Ishikawa (cell line): ENCODE measurements at regions not wholly inside any gene's neighbourhood (a gene's known extent, or its start where the extent isn't known, plus 50 kb on each side); places are given as distances from the start of the nearest gene placed in this dataset.

Experiments used
- CEBPB ChIP-seq: IDR thresholded peaks from 2 replicates; pipeline ENCODE4 v1.6.1; 2012
- CREB1 ChIP-seq: IDR thresholded peaks from 2 replicates; pipeline ENCODE4 v1.6.1; 2012; ENCODE audit warnings: low read depth
- EGR1 ChIP-seq: IDR thresholded peaks from 2 replicates; pipeline ENCODE4 v1.6.1; 2012
- EP300 ChIP-seq: IDR thresholded peaks from 2 replicates; pipeline ENCODE4 v1.6.1; 2012; ENCODE audit warnings: borderline replicate concordance
- FOXM1 ChIP-seq: IDR thresholded peaks from 2 replicates; pipeline ENCODE4 v1.6.1; 2012; ENCODE audit warnings: low read depth, borderline replicate concordance
- NFIC ChIP-seq: IDR thresholded peaks from 2 replicates; pipeline ENCODE4 v1.6.1; 2012
- RAD21 ChIP-seq: IDR thresholded peaks from 2 replicates; pipeline ENCODE4 v1.6.1; 2012; ENCODE audit warnings: low read depth
- TAF1 ChIP-seq: IDR thresholded peaks from 2 replicates; pipeline ENCODE4 v1.6.1; 2012; ENCODE audit warnings: low read depth, mild to moderate bottlenecking
- TCF12 ChIP-seq: IDR thresholded peaks from 2 replicates; pipeline ENCODE4 v1.6.1; 2012; ENCODE audit warnings: low read depth
- TEAD4 ChIP-seq: IDR thresholded peaks from 2 replicates; pipeline ENCODE4 v1.6.1; 2012
- YY1 ChIP-seq: IDR thresholded peaks from 2 replicates; pipeline ENCODE4 v1.6.1; 2012; ENCODE audit warnings: low read depth
- ZBTB7A ChIP-seq: IDR thresholded peaks from 2 replicates; pipeline ENCODE4 v1.6.1; 2012; ENCODE audit warnings: low read depth
- TF ChIP-seq, protein P1 (sequence below): IDR thresholded peaks from 2 replicates; pipeline ENCODE4 v1.6.1; 2012
- TF ChIP-seq, protein P2 (sequence below): IDR thresholded peaks from 2 replicates; pipeline ENCODE4 v1.6.1; 2012
- TF ChIP-seq, protein P3 (sequence below): IDR thresholded peaks from 2 replicates; pipeline ENCODE4 v1.6.1; 2012; ENCODE audit warnings: low read depth, mild to moderate bottlenecking

DNA sequence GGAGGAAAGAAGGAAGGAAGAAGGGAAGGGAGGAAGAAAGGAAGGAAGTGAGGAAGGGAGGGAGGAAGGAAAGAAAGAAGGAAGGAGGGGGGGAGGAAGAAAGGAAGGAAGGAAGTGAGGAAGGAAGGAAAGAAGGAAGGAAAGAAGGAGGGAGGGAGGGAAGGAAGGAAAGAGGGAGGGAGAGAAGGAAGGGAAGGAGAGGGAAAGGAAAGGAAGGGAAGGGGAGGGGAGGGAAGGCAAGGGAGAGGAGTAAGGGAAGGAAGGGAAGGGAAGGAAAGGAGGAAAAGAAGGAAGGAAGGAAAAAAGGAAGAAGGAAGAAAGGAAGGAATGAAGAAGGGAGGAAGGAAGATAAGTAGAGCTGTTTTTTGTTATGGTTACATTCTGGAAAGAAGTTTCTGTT, 141.2 kb downstream of the LRRC3B start:
- TF ChIP-seq CEBPB, result no peak

DNA sequence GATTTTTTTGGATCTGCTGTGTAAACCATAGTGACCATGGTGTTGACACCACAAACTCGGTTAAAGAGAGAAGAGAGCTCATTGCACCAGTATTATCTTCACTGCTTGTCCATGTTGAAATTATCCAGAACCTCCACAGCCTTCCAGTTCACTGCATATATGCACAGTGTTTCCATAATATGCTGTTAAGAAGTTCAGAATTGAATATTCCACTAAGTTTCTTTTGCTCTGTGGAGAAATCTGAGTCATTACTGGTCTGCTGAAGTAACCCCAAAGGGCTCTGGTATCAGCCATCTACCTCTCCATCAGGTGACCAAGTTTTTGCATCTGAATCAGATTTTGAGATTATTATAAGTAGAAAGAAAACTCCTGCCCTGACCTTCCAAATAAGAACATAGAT, 143.5 kb downstream of the LRRC3B start:
- TF ChIP-seq CEBPB (no peak), TEAD4 (no peak), TAF1 (no peak)
- TF ChIP-seq, protein P1, sequence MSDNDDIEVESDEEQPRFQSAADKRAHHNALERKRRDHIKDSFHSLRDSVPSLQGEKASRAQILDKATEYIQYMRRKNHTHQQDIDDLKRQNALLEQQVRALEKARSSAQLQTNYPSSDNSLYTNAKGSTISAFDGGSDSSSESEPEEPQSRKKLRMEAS, result no peak
- TF ChIP-seq, protein P2, sequence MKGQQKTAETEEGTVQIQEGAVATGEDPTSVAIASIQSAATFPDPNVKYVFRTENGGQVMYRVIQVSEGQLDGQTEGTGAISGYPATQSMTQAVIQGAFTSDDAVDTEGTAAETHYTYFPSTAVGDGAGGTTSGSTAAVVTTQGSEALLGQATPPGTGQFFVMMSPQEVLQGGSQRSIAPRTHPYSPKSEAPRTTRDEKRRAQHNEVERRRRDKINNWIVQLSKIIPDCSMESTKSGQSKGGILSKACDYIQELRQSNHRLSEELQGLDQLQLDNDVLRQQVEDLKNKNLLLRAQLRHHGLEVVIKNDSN, result no peak

DNA sequence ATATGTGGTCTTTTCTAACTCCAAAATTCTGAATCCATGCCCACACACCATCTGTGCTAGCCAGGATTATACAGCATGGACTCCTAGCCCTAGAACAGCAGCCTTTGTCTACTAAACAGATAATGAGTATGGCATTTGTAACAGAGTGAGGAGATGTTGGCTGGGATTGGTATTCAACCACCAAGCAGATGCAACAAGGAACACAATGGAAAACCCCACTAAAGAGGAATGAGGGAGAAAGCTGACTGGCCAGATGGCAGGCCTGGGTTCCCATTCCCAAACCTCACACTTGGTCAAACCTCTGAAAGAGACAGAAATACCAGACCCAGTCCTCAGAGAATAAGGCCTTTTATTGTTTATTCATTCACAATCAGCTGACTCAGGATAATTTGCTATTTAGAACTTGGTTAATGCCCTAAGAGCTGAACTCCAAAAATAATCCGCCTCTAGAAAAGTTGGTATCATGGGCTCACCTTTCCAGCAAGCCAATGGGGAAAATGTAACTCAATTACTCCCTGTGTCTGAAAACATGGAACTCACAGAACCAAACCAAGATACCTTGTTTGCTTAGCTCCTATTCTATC, 145.6 kb downstream of the LRRC3B start:
- TF ChIP-seq CREB1 (no peak), TCF12 (no peak)

DNA sequence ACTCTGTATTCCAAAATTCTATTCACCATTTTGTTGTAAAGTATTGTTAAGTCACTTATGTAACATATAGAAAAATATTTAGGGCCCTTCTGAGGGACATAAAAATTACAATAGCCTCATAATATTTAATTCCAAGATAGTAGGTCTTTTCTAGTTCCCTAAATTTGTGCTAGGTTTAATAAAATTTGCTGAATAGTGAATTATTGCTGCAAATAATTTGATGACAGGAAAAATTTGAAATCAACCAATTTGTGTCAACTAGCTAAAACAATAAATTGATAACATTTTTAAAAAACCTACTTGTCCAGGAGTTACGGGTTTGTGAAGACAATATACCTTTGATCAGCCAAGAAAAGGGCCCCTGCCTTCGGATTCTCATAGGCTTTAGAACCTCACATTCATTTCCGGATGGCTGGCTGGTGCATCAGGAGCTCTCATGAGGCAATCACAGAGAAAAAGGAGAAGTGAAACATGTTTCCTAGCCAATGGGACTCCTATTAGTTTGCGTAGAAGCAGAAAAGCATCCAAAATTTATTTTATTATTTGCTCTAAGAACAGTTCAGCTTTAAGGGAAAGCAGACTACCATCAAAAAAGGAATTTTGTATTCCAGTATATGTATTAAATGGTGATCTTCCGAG, 177.2 kb downstream of the LRRC3B start:
- TF ChIP-seq TEAD4, result no peak
- no peak for TF ChIP-seq NFIC
- TF ChIP-seq TCF12, result no peak
- TF ChIP-seq ZBTB7A, result no peak

DNA sequence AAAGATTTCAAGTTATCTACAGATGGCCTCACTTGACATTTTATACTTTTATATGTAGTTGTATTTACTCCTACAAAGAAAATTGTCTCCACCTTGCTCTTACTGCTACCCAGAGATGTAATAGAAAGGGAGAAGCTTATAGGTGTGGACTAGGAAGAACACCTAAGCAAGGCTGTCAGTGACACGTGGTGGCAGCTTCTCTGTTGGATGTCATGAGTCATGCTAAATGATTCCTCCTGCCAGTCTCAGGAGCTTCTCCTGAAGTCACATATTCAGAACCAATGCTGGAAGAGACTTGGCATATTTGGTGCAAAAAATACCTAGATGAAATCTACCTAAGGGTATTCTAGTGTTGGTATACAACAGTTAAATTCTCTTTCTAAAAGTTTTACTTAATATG, 184.7 kb downstream of the LRRC3B start:
- TF ChIP-seq YY1 (no peak), ZBTB7A (no peak), NFIC (no peak), CEBPB (no peak), RAD21 (no peak), TCF12 (no peak), EP300 (no peak)
- TF ChIP-seq, protein P3, sequence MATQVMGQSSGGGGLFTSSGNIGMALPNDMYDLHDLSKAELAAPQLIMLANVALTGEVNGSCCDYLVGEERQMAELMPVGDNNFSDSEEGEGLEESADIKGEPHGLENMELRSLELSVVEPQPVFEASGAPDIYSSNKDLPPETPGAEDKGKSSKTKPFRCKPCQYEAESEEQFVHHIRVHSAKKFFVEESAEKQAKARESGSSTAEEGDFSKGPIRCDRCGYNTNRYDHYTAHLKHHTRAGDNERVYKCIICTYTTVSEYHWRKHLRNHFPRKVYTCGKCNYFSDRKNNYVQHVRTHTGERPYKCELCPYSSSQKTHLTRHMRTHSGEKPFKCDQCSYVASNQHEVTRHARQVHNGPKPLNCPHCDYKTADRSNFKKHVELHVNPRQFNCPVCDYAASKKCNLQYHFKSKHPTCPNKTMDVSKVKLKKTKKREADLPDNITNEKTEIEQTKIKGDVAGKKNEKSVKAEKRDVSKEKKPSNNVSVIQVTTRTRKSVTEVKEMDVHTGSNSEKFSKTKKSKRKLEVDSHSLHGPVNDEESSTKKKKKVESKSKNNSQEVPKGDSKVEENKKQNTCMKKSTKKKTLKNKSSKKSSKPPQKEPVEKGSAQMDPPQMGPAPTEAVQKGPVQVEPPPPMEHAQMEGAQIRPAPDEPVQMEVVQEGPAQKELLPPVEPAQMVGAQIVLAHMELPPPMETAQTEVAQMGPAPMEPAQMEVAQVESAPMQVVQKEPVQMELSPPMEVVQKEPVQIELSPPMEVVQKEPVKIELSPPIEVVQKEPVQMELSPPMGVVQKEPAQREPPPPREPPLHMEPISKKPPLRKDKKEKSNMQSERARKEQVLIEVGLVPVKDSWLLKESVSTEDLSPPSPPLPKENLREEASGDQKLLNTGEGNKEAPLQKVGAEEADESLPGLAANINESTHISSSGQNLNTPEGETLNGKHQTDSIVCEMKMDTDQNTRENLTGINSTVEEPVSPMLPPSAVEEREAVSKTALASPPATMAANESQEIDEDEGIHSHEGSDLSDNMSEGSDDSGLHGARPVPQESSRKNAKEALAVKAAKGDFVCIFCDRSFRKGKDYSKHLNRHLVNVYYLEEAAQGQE, result no peak

DNA sequence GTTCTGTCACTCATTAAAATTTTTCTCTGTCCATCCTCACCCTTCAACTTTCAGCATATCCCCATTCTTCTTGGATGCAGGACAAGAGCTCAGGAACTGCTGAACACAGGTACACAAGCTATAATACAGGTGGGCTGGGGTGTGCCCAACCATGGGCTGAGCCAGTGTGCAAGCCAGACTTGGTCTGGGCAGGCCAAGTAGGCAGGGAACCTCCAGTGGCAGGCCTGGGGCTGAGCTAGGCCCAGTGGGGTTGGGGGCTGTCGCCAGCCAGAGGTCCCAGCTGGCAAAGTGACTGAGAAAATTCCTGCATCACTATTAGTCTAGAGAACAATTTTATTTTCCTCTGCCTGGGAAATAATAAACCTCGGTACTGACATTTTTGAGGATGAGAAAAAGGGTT, 202.9 kb downstream of the LRRC3B start:
- TF ChIP-seq CEBPB (no peak), TAF1 (no peak), EGR1 (no peak)

DNA sequence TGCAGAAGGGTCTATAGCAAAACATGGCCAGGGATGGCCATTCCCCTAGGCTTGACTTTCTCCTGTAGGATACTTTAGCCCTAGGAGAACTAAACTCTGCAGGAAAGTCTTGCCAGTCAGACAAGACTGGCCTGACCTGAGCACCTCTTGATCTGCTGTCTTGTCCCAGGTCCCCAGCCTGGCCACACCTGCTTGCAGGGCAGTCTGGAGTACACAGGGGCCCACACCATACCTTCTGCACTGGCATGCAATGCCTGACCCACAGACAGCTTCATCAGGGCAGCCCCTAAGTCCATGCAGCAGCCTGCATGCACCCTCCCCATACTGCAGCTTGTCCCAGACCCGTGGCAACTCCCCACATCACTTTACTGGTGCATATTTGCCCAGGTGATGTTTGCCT, 204.6 kb downstream of the LRRC3B start:
- TF ChIP-seq, protein P1, result no peak
- no peak for TF ChIP-seq EGR1
- TF ChIP-seq ZBTB7A, result no peak
- TF ChIP-seq EP300, result no peak
- TF ChIP-seq YY1, result no peak

DNA sequence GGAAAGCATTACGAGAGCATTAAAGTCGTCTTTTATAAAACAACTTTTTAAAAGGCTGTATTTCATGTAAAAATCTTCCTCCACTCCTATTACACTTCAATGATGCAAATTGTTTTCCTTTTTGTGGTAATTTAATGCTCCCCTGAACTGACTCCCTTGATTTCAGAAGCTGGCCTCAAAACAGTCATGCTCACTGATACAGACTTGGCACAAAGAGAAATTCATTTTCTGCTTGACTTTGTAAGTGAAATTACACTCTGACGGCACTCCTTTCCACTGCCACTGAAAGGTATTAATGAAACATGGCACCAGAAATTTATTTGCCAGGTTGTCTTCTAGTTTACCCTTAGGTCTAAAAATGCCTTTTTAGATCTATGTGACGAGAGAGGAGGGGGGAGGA, 215.5 kb downstream of the LRRC3B start:
- TF ChIP-seq FOXM1, result no peak
- no peak for TF ChIP-seq NFIC
- no peak for TF ChIP-seq CEBPB
- no peak for TF ChIP-seq EP300
- TF ChIP-seq, protein P3, result no peak
- TF ChIP-seq TAF1, result no peak
- no peak for TF ChIP-seq RAD21
- TF ChIP-seq, protein P1, result no peak
- TF ChIP-seq CREB1, result no peak
- no peak for TF ChIP-seq ZBTB7A
- TF ChIP-seq, protein P2, result no peak
- TF ChIP-seq YY1, result no peak
- TF ChIP-seq EGR1, result no peak
- no peak for TF ChIP-seq TCF12
- TF ChIP-seq TEAD4, result no peak
